Bone marrow (tissue), 2 donors: ENCODE measurements at regions not wholly inside any gene's neighbourhood (a gene's known extent, or its start where the extent isn't known, plus 50 kb on each side); places are given as distances from the start of the nearest gene placed in this dataset.

Source experiments
- DNase-seq, 2 donors: peaks; one replicate each; lab custom pipeline; 2025; lab: John Stamatoyannopoulos, UW

DNA sequence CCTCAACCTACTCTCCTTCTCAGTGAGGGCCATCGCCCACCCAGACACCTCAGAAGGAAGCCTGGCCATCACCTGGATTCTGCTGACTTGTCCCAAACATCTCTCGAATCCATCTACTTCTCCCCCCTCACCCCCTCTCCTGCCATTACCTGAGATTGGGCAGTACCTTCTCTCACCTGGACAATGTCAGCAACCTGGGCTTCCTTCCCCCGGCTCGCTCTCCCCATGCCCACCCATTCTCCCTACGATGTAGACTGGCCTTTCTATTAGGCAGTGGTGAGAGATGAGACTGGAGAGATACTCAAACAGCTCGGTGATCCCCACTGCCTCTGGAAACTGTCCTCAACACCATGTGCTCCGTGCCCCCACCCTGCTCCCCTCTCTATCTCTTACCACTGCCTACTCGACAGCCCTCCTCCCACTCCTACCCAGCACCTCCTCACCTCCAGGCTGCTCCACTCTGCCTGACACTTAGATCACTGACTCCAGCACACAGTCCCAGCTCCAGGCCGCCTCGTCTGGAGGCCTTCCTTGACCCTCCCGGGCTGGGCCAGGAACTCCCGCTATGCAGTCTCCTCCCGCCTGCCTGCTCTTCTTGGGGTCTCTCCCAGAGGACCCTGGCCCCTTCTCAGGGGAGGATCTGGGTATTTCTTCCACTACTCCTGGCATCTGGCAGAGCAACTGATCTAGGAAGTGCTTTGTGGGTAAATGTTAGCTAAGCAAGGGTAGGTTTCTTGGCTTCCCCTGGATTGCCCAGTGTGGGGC lies 235.8 kb upstream of the NLRP1 start:
- no peak for DNase-seq

GRCh38 chr17:5820721-5821456 lies 236.6 kb upstream of the NLRP1 start:
- no peak for DNase-seq

DNA sequence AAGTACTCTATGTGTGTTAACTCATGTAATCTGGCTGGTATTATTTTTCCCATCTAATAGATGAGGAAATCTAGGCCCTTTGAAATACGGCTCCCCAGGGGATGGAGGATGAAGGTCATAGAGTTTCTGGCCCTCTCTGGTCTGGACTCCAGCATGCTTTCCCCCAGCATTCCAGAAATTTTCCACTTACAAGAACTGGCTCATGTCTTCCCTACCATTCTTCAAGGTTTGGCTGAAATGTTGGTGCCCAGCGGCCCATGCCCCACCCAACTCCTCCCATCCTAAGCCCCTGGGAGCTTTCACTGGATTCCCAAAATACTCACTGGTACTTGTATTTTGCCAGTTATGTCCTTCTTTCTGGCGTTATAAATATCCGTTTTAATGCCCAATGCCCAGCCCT lies 237.5 kb upstream of the NLRP1 start:
- no peak for DNase-seq

DNA sequence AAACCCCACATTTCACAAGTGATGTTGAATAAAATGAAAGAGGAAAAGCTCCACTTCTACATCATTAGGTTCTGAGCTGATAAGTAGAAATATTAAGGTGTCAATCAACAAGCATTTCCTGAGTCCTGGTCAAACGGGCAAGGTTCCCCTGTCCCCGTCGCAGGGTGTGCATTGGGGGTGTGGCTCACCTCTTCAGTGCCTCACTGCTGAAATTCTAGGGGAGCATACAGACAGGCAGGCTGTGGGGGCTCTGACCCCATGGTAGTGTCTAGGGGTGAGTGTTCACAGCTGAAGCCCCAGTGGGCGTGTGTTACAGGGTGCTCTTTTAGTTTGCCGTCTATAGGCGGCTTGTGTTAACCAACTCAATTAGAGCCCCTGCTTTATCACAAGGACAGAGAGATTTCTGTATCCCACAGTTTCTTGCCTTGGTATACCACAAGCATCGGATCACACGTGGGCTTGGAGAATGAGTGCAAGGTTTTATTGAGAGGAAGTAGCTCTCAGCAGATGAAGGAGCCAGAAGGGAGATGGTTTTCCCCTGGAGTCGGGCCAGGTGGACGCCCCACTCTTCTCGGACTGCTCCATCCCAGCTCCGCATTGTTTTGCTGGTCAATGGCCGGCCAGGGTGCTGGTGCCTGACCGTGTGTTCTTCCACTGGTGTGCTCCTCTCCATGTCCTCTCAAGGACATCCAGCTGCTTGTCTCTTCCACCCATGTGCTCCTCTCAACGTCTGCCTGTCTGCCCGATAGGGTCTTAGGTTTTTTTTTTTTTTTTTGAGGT lies 238.2 kb upstream of the NLRP1 start:
- DNase-seq: no peak

GRCh38 chr17:5823219-5823618 lies 238.9 kb upstream of the NLRP1 start:
- DNase-seq: no peak

DNA sequence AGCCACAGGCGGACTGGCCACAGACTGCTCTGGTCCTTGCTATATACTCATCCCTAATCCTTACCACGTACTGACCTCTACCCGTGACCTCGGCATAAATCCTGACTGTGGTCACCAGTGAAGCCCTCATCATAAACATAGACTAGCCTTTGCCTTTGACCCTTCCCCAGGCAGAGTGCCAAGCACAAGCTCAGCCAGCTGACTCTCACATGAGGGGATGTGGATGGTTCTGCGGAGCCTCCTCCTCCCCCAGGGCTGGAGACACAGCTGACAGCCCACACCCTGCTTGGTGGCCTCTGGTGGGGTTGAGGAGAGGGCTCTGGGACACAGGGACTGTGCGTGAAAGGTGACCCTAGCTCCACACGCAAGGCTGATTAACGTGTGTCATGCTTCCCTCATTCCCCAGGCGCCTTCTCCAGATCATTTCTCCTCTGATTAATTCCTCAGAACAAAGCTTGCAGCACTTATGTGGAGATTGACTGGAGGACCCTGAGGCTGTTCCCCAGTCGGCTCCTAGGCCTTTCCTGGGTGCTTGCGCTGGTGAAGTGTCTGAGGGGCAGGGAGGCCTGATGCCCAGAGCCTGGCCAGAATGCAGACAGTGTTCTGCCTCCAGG lies 241.5 kb upstream of the NLRP1 start:
- DNase-seq: no peak

GRCh38 chr17:5826384-5826783 lies 242.1 kb upstream of the NLRP1 start:
- DNase-seq: no peak

GRCh38 chr17:5830921-5831320 lies 239.3 kb upstream of the WSCD1 start:
- DNase-seq: no peak

DNA sequence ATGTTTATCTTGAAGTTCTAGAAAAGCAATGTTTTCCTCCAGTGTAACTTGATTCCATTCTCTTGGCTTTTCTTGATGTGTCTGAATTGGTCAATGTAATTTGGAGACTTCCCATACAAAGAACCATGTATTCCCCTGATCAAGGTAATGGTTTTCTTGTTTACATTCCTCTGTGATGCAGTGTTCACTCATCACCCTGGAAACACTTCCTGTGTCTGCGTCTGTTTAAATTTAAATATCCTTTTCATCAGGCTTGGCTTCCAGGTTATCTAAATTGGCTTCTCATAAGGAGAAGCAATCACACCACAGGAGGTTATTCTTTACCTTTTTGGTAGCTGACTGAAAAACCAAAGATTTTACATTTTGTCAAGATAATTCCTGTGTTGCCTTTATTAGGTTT lies 237.3 kb upstream of the WSCD1 start:
- DNase-seq: no peak

- no peak for DNase-seq
These were observed 233.1 kb upstream of the WSCD1 start for GRCh38 chr17:5837055-5837491.

GRCh38 chr17:5838661-5839300 lies 231.4 kb upstream of the WSCD1 start:
- no peak for DNase-seq

- DNase-seq: no peak
These were observed 229.2 kb upstream of the WSCD1 start for GRCh38 chr17:5840811-5841446.

GRCh38 chr17:5841862-5842261 lies 228.3 kb upstream of the WSCD1 start:
- no peak for DNase-seq

DNA sequence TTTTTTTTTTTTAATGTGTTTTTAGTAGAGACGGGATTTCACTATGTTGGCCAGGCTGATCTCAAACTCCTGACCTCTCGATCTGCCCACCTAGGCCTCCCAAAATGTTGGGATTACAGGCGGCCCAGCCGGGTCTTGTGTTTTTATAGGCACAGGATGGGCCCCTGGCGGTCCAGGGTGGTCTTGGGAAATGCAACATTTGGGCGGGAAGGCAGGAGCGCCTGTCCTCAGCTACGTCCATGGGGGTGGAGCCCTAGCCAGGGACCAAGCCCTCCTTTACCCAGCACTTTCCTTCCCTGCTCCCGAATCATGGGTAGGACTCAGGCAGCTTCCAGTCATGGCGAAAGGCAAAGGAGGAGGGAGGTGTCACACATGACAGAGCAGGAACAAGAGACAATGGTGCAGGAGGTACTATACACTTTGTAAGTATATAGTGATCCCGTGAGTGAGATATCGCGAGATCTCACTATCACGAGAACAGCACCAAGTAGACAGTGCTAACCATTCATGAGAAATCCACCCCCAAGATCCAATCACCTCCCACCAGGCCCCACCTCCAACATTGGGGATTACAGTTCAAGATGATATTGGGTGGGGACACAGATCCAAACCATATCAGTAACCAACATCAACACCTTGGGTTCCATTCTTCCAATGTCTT lies 226.7 kb upstream of the WSCD1 start:
- no peak for DNase-seq

DNA sequence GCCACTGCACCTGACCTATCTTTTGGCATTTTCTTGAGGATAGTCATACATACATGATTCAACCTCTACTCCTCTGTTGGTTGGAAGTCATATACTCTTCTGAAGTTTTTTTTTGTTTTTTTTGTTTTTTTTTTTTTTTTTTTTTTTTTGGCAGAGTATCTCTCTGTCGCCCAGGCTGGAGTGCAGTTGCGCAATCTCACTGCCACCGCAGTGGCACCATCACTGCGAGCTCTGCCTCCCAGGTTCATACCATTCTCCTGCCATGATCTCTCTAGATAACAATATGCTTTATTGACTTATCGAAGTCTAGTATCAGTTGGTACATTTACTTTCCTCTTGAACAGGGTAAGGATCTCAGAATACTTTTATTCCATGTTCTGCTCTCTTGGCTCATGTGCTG lies 224.2 kb upstream of the WSCD1 start:
- no peak for DNase-seq

DNA sequence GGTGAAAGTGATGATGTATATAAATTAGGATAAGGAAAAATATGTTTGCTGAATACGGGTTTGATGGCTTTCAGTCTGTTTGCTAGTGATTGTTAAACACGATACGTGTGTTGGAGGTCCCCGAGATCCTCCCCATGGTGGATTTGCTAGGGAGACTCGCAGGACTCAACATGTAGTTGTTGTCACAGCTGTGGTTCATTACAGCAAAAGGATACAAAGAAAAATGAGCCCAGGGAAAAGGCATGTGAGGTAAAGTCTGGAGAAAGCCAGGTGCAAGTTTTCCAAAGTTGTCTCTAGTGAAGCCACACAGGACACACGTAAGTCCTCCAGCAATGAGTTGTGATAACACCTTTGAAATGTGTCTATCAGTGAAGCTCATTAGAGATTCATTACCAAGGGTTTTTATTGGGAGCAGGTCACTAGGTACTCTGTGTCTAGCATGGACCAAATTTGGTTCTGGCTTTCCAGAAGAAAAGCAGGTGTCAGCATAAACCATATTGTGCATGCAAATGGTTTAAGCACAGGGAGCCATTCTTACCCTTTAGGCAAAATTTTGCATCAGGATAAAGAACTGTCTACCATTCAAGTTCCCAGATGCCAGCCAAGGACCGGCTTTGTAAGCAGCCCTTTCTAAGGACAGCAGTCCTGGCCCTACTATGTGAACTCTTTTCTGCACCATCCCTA lies 215.2 kb upstream of the WSCD1 start:
- no peak for DNase-seq

- DNase-seq: no peak
These were observed 208.9 kb upstream of the WSCD1 start for GRCh38 chr17:5861246-5861645.

DNA sequence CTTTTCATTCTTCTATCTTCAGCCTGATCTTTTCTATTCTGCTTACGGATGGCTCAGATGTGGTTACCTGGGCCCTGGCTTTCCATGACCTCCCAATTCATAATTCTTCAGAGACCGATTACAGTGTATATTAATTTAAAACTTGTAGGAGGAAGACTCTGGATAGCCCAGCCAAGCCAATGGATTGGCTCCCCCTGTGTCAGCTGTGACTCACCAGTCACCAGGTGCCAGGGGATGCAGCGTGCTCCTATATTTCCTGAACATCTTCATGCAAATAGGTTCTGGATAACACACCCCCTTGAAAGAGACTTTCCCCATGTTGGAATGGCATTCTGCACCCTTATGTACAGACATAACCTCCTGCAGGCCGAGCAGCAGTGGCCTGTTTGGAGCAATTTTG lies 208.3 kb upstream of the WSCD1 start:
- DNase-seq: no peak

DNA sequence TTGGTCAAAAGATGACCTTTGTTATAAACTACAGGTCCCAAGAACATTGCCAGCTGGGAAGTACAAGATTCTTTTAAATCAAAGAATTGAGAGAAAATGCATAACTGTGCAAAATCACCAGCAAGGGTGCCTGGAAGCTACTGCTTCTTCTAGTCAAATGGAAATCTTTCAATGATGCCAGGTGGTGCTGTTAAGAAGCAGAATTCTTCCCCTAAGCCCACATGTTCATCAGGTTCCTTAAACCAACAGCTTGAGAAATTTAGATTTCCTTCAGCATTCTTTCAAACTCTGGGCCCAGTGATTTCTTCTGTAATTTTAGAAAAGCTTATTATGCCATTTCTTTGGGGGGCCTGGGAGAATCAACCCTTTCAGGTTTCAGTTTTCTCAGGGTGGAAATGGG lies 207.8 kb upstream of the WSCD1 start:
- DNase-seq: no peak
